ENCODE measurements at regions not wholly inside any gene's neighbourhood (a gene's known extent, or its start where the extent isn't known, plus 50 kb on each side); places are given as distances from the start of the nearest gene placed in this dataset.

DNA sequence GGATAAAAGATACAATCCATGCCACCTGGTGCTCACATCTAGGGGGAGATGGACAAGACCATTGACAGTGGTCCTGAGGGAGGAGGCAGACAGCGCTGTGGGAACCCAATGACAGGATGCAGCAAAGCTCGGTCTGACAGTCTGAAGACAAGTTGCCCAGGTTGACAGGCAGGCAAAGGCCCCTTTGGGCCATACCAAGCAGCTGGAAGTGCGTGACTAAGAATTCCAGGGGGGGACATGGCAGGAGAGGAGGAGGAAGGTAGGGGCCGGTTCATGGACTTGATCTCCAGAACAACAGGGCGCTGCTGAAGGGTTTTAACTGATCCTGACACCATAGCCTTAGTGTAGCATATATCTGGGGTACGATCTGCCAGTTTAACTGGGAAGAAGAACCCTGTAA lies 83.4 kb downstream of the RPLP1 start:
- H3K27me3 Mint-ChIP-seq (ENCODE audit: low read depth): peaks cover 13% of the 10 kb centered on the region
- H3K27ac Mint-ChIP-seq: no peak overlapping the region
- H3K4me3 Mint-ChIP-seq: no peak overlapping the region
- no peaks in the 10 kb centered on the region for H3K36me3 Mint-ChIP-seq (ENCODE audit: low read depth)
- no peaks in the 10 kb centered on the region for H3K9me3 Mint-ChIP-seq
- DNase-seq (ENCODE audit: low spot score): no peak
- H3K4me1 Mint-ChIP-seq (ENCODE audit: low read depth): no peaks in the 10 kb centered on the region

DNA sequence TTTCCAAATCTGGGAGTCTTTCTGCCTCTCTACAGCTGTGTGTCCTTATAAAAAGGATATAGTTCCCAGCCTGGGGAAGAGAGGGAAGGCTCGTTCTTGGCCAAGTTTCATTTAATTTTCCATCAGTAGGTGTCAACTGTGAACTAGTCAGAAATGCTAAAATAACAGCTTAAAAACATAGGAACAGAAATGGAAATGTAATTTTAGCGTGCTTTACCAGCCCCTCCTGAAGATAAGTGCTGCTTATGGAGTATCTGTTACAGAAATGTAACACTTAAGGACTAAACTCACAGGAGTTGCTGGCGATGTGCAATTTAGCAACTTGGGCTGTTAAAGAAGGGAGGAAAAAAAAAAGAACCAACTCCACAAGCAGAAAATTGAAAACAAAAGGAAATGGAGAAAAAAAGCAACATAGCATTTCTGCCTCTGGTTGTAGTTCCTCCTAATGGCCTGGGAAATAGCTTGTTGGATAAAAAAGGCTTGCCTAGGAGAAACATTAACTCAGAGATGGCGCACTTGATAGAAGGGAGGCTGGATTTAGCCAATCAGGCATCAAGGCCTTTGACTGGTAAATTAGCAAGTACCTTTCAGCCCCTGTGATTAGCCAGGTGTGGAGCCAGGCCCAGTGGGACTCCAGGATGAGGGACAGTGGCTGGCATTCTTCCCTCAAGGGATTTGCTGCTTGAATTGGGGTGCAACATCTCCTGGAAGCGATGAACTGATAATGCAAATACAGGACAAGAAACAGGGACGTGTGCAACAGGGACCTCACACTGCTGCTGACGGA lies 84.3 kb downstream of the RPLP1 start:
- no peak overlapping the region for H3K4me3 Mint-ChIP-seq
- DNase-seq (ENCODE audit: low spot score): no peak
- H3K9me3 Mint-ChIP-seq: no peaks in the 10 kb centered on the region
- no peaks in the 10 kb centered on the region for H3K36me3 Mint-ChIP-seq (ENCODE audit: low read depth)
- no peaks in the 10 kb centered on the region for H3K4me1 Mint-ChIP-seq (ENCODE audit: low read depth)
- peaks cover 13% of the 10 kb centered on the region for H3K27me3 Mint-ChIP-seq (ENCODE audit: low read depth)
- H3K27ac Mint-ChIP-seq: no peak overlapping the region

DNA sequence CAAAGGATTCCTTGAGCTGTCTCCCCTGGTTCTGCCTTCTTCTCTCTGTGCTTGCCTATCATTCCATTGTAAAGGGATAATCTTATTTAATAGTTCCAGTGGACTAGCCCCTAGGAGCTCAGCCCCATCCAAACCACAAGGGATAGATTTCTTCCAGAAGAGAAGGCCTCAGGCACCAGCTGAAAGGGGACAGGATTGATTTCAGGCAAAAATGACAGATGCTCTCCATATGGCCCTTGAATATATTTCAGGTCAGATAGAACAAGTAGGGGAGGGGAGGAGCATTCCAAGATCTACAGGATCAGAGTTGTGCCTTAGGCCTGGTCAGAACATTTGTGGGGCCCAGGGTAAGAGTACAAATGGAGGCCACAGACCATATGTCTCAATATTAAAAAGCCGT lies 85.3 kb downstream of the RPLP1 start:
- Mint-ChIP-seq H3K4me3 (no peak overlapping the region), H3K27me3 (ENCODE audit: low read depth) (peaks cover 11% of the 10 kb centered on the region), H3K36me3 (ENCODE audit: low read depth) (no peaks in the 10 kb centered on the region), H3K9me3 (no peaks in the 10 kb centered on the region), H3K27ac (no peak overlapping the region), H3K4me1 (ENCODE audit: low read depth) (no peaks in the 10 kb centered on the region)
- no peak for DNase-seq (ENCODE audit: low spot score)

DNA sequence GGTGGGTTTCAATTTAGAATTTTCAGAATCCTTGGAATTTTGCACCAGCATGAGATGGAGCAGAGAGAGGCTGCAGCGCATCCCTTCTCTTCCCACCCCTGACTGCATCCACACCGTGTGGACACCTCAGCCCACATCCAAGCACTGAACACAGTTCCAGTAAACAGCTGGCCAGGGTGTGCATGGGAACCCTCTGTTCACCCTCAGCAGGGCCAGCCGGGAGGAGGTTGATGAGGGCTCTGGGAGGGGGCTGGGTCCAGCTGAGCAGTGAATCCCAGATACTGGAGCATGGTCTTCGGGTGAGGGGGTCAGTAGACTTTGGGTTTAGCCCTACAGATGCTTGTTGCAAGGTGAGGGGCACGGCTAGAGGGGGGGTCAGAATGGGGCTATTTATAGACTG lies 85.8 kb downstream of the RPLP1 start:
- Mint-ChIP-seq H3K27ac (no peak overlapping the region), H3K4me1 (ENCODE audit: low read depth) (no peaks in the 10 kb centered on the region), H3K27me3 (ENCODE audit: low read depth) (peaks cover 11% of the 10 kb centered on the region), H3K9me3 (no peaks in the 10 kb centered on the region), H3K36me3 (ENCODE audit: low read depth) (no peaks in the 10 kb centered on the region), H3K4me3 (no peak overlapping the region)
- DNase-seq (ENCODE audit: low spot score): no peak

DNA sequence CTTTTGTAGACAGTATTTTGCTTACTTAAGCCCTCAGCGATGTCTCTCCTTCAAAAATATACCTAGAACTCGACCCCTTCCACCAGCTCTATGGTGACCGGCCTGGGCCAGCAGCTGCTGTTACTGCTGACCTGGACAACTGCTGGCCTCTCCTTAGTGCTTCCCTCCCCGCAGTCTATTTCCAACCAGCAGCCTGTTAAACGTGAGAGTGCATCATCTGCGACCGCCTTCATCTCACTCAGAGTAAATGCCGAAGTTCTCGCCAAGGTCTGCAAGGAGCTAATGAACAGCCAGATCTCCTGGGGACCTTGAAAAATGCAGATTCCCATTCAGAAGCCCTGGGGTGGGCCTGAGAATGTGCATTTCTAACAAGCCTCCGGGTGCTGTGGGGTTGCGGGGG lies 86.7 kb downstream of the RPLP1 start:
- Mint-ChIP-seq H3K27ac (no peak overlapping the region), H3K4me1 (ENCODE audit: low read depth) (no peaks in the 10 kb centered on the region), H3K9me3 (no peaks in the 10 kb centered on the region), H3K4me3 (no peak overlapping the region), H3K36me3 (ENCODE audit: low read depth) (no peaks in the 10 kb centered on the region), H3K27me3 (ENCODE audit: low read depth) (peaks cover 11% of the 10 kb centered on the region)
- DNase-seq (ENCODE audit: low spot score): no peak

DNA sequence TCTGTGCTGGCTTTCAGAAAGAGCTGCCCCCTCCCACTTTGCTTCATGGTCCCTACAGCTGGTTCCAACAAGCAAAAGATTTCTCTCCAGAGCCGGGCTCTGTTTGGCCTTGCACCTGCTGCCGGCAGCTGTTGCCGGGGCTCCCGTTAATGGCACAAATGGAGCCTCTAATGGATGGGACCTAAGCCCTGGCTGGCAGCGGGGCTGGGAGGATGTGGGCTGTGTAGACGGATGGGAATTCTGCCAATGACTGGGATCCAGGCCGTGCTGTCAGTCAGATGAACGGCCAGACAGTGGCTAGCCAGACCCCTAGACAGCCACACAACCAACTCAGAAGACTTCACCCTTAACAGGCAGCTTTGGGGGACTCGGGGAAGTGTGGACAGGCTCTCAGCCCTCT lies 88.0 kb downstream of the RPLP1 start:
- Mint-ChIP-seq H3K9me3 (no peaks in the 10 kb centered on the region), H3K27ac (no peak overlapping the region), H3K36me3 (ENCODE audit: low read depth) (no peaks in the 10 kb centered on the region), H3K4me1 (ENCODE audit: low read depth) (no peaks in the 10 kb centered on the region), H3K4me3 (no peak overlapping the region), H3K27me3 (ENCODE audit: low read depth) (peaks cover 11% of the 10 kb centered on the region)
- DNase-seq (ENCODE audit: low spot score): no peak

DNA sequence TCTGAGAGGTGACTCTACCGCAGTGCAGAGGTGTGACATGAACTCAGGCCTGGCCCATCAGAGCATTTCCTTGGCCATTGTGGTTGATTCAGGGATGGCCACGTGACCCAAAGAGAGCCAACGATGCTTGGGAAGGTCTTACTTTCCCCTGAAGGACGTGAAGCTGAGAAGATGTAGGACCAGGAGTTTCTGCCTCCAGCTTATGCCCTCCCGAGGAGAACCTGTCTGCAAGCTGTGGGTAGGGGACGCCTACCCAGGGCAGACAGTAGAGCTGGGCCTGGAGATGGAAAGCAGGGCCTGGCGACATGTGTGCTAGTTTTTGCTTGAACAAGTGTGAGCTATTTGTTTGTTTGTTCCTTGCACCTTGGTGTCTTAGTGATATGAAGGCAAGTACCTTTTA lies 89.4 kb downstream of the RPLP1 start:
- DNase-seq (ENCODE audit: low spot score): no peak
- H3K27ac Mint-ChIP-seq: no peak overlapping the region
- no peaks in the 10 kb centered on the region for H3K36me3 Mint-ChIP-seq (ENCODE audit: low read depth)
- H3K27me3 Mint-ChIP-seq (ENCODE audit: low read depth): peaks cover 8% of the 10 kb centered on the region
- no peak overlapping the region for H3K4me3 Mint-ChIP-seq
- H3K4me1 Mint-ChIP-seq (ENCODE audit: low read depth): no peaks in the 10 kb centered on the region
- H3K9me3 Mint-ChIP-seq: no peaks in the 10 kb centered on the region

DNA sequence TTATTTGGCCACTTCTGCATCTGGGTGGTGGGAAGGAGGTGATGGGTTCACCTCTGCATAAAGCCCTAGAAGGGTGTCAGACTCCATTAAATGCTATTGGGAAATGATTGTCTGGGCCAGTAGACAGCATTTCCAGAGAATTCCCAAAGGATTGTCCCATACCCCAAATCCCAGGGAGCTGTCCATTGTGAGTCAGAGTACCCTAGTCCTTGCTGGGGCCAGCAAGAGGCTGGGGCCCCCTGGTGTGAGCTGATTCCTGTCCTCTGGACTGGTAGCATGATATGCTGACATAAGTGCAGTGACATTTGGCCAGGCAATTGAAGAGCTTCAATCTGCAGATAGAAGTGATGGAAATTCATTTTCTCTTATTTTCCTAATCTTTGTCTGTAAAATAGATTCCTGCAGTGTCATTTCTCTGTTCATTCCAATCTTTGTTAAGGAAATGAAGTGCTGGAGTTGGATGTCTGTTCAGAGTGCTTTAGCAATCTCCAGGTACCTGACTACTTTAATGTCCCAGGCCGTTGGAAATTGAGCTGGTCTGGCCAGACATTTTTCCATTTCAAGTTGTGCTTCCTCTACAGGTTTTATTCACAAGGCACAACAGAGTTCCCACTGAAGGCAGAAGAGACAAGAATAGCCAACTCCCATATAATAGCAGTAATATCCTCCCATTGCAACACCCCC lies 91.2 kb downstream of the RPLP1 start:
- DNase-seq (ENCODE audit: low spot score): no peak
- Mint-ChIP-seq H3K36me3 (ENCODE audit: low read depth) (no peaks in the 10 kb centered on the region), H3K9me3 (no peaks in the 10 kb centered on the region), H3K27me3 (ENCODE audit: low read depth) (peaks cover 10% of the 10 kb centered on the region), H3K27ac (no peak overlapping the region), H3K4me3 (no peak overlapping the region), H3K4me1 (ENCODE audit: low read depth) (no peaks in the 10 kb centered on the region)

DNA sequence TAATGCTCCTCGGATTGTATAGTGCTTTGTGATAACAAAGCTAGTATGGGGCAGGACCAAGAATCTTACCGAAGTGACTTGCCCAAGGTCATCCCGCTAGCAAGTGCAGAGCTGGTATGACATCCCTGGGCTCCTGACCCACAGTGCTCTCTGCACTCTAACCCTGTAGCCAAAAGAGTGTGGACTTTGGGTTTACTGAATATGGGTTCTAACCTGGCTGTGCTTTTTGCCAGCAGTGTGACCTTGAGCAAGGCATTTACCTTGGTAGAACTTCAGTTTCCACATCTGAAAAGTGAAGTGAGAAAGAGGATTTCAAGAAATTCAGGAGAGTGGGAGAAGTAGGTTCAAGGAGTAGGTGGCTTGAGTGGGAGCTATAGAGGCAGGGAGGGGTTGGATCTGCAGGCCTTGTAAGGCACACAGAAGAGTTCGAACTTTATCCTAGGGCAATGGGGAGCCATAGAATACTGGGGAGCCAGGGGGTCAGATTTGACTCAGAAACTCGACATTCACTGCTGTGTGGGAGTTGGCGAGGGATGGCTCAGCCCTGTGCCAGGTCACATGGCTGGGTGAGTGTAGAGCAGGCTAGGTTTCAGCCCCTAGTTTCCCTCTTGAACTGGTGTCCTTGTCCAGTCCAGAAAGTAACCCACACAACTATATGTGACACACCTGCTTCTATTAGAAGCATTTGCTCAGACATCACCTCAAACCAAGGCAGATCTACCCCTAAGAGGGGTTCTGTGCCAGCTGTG lies 91.9 kb downstream of the RPLP1 start:
- Mint-ChIP-seq H3K27me3 (ENCODE audit: low read depth) (peaks cover 10% of the 10 kb centered on the region), H3K4me3 (no peak overlapping the region), H3K9me3 (no peaks in the 10 kb centered on the region), H3K36me3 (ENCODE audit: low read depth) (no peaks in the 10 kb centered on the region), H3K4me1 (ENCODE audit: low read depth) (no peaks in the 10 kb centered on the region), H3K27ac (no peak overlapping the region)
- no peak for DNase-seq (ENCODE audit: low spot score)

DNA sequence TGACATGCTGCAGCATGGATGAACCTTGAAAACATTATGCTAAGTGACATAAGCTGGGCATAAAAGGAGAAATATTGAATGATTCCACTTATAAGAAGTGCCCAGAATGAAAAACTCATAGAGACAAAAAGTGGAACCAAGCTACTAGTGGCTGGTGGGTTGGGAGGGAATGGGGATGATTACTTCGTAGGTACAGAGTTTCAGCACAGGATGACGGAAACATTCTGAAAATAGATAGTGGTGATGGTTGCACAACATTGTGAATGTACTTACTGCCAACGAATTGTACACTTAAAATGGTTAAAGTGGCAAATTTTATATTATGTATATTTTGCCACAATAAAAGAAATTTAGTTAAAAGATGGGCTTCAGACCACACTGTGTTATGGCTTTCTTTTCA lies 93.6 kb downstream of the RPLP1 start:
- H3K4me1 Mint-ChIP-seq (ENCODE audit: low read depth): no peaks in the 10 kb centered on the region
- no peak overlapping the region for H3K27ac Mint-ChIP-seq
- no peaks in the 10 kb centered on the region for H3K36me3 Mint-ChIP-seq (ENCODE audit: low read depth)
- no peak overlapping the region for H3K4me3 Mint-ChIP-seq
- peaks cover 2% of the 10 kb centered on the region for H3K9me3 Mint-ChIP-seq
- no peak for DNase-seq (ENCODE audit: low spot score)
- peaks cover 12% of the 10 kb centered on the region for H3K27me3 Mint-ChIP-seq (ENCODE audit: low read depth)

DNA sequence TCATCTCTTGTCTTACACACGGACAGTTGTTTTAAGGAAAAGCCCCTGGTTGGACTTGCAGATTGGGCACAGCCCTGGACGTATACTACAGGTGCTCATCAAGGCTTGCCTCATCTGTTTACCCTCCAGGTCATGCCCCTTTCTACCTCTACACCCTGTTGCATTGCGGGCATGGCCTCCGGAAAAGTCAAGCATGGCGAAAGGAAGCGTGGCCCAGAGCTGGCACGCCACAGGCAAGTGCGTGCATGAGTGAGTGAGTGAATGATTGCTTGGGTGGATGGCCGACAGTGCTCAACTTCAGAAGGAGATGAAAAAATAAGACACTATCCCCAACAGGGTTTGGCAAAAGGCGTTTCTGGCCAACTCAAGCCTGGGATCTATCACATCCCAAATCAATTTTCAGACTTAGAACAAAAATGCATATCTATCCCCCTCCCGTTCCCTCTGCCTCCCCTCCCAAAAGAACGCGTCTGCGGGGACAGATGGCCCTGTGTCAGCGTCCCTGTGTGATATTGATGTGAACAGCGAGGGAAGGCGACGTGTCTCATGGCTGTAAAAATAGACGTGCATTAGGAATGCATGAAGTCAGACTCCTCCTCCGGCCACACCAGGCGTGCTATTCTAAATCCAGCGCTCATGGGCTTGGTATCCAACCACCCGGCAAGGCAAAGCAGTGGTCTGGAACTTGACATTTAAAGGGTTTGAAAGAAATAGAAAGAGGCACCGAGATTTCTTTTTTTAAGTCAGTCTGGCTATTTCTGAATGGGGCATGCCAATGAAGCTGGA lies 96.0 kb downstream of the RPLP1 start:
- DNase-seq (ENCODE audit: low spot score): no peak
- peaks cover 6% of the 10 kb centered on the region for H3K9me3 Mint-ChIP-seq

DNA sequence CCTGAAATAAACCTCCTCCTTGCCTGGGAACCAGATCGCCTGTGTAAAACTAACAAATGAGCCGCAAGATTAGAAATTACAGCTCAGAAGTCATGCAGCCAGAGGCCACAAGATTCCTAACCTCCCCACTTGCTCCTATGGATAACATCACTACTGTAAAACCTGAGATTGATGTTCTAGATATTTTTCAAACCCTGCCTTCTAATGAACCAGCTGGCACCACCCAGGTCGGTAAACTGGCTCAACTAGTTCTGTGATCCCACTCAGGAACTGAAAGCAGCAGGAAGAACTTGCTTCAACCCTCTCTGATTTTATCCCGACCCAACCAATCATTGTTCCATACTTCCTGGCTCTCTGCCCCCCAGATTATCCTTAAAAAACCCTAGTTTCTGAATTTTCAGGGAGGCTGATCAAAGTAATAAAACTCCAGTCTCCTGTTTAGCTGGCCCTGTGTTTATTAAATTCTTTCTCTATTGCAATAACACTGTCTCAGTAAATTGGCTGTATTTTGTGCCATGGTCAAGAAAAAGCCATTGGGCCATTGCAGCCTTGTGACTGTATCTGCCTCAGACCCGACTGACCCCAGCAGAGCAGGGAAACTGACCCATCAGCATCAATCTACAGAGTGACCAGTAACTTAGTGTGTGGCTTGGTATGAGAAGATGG lies 98.9 kb downstream of the RPLP1 start:
- H3K27me3 Mint-ChIP-seq (ENCODE audit: low read depth): peaks cover 19% of the 10 kb centered on the region
- H3K36me3 Mint-ChIP-seq (ENCODE audit: low read depth): no peaks in the 10 kb centered on the region
- no peak overlapping the region for H3K4me3 Mint-ChIP-seq
- no peaks in the 10 kb centered on the region for H3K4me1 Mint-ChIP-seq (ENCODE audit: low read depth)
- H3K9me3 Mint-ChIP-seq: peaks cover 6% of the 10 kb centered on the region
- DNase-seq (ENCODE audit: low spot score): no peak
- no peak overlapping the region for H3K27ac Mint-ChIP-seq

More for the DNA sequence above, 96.0 kb downstream of the RPLP1 start:
- Mint-ChIP-seq H3K4me1 (ENCODE audit: low read depth) (no peaks in the 10 kb centered on the region), H3K4me3 (no peak overlapping the region), H3K27ac (no peak overlapping the region), H3K27me3 (ENCODE audit: low read depth) (peaks cover 20% of the 10 kb centered on the region), H3K36me3 (ENCODE audit: low read depth) (no peaks in the 10 kb centered on the region)

DNA sequence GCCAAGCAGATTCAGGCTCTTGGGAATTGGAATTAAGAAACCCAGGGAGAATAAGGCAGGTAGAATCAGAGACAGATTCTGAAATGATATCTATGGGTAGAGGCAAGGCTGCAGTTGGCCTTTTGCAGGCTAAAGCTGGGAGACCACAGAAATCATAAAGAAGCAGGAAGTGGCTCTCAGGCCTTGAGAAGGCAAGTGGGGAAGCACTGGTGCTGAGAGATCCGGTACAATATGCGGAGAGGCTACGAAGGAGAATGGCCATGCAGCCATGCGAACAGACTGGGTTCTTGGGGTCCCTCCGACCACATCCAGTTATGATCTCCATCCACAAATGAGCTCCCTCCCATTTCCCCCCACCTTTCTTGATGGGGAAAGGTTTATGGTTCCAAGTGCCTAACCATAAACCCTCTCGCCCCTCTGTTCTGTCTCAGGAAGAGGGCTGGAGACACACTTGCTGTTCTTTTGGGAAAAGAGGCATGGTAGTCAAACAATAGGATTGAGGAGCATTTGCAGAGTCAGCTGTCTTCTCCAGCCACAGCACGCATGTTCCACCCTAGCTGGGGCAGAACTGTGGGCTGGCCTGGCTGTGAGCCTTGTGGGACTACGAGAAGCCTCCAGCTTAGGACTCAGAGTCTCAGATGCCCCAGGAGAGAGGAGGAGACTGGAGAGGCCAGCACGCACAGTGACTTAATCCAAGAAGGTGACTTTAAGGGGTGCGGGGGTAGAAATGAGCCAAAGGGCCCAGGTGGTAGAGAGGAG lies 99.6 kb downstream of the RPLP1 start:
- no peak overlapping the region for H3K27ac Mint-ChIP-seq
- no peak for DNase-seq (ENCODE audit: low spot score)
- no peaks in the 10 kb centered on the region for H3K4me1 Mint-ChIP-seq (ENCODE audit: low read depth)
- peaks cover 19% of the 10 kb centered on the region for H3K27me3 Mint-ChIP-seq (ENCODE audit: low read depth)
- H3K4me3 Mint-ChIP-seq: no peak overlapping the region
- no peaks in the 10 kb centered on the region for H3K36me3 Mint-ChIP-seq (ENCODE audit: low read depth)
- H3K9me3 Mint-ChIP-seq: peaks cover 6% of the 10 kb centered on the region
